SK-N-SH (cell line): ENCODE measurements at regions not wholly inside any gene's neighbourhood (a gene's known extent, or its start where the extent isn't known, plus 50 kb on each side); places are given as distances from the start of the nearest gene placed in this dataset.

Source experiments
- CTCF ChIP-seq: fragments of 200-600 bp; sonication (generic); IDR thresholded peaks from 2 replicates; pipeline ENCODE4 v1.6.1; 2017; ENCODE audit warnings: antibody characterized with exemption, mild to moderate bottlenecking, moderate library complexity
- EZH2phosphoT487 ChIP-seq: fragments of 200-600 bp; sonication (generic); IDR thresholded peaks from 2 replicates; pipeline ENCODE4 v1.6.1; 2017; ENCODE audit warnings: low read depth, mixed run types, mild to moderate bottlenecking, antibody characterized with exemption, moderate library complexity, borderline replicate concordance
- FOSL2 ChIP-seq: IDR thresholded peaks from 2 replicates; pipeline ENCODE4 v1.4.0; 2012; ENCODE audit warnings: low read depth, mild to moderate bottlenecking, moderate library complexity, borderline replicate concordance
- FOXM1 ChIP-seq: IDR thresholded peaks from 2 replicates; pipeline ENCODE4 v1.4.0; 2012; ENCODE audit warnings: low read depth, mild to moderate bottlenecking
- GATA2 ChIP-seq: sonication (generic); formaldehyde crosslinking; IDR thresholded peaks from 2 replicates; pipeline ENCODE4 v1.5.0; 2020; ENCODE audit warnings: mild to moderate bottlenecking, missing genetic modification reagents
- MXI1 ChIP-seq: IDR thresholded peaks from 2 replicates; pipeline ENCODE4 v1.6.1; 2012; ENCODE audit warnings: mild to moderate bottlenecking, low read depth, low read length, improper control_type of control experiment
- NFIC ChIP-seq: IDR thresholded peaks from 2 replicates; pipeline ENCODE4 v1.4.0; 2012; ENCODE audit warnings: borderline replicate concordance
- POLR2AphosphoS5 ChIP-seq: IDR thresholded peaks from 2 replicates; pipeline ENCODE4 v1.6.1; 2012; ENCODE audit warnings: low read depth, low read length
- REST ChIP-seq: IDR thresholded peaks from 2 replicates; pipeline ENCODE4 v1.6.1; 2012; ENCODE audit warnings: mild to moderate bottlenecking, low read depth, low read length, moderate library complexity
- RFX5 ChIP-seq: IDR thresholded peaks from 2 replicates; pipeline ENCODE4 v1.6.1; 2012; ENCODE audit warnings: mild to moderate bottlenecking, improper control_type of control experiment, low read length
- RXRA ChIP-seq: IDR thresholded peaks from 2 replicates; pipeline ENCODE4 v1.4.0; 2012; ENCODE audit warnings: low read depth, mild to moderate bottlenecking, borderline replicate concordance
- SIN3A ChIP-seq: IDR thresholded peaks from 2 replicates; pipeline ENCODE4 v1.6.1; 2012; ENCODE audit warnings: low read depth, mild to moderate bottlenecking, low read length, moderate library complexity, borderline replicate concordance
- TEAD4 ChIP-seq: IDR thresholded peaks from 2 replicates; pipeline ENCODE4 v1.4.0; 2012; ENCODE audit warnings: mild to moderate bottlenecking, borderline replicate concordance; ENCODE audit not compliant: insufficient read depth
- ZBTB33 ChIP-seq: IDR thresholded peaks from 2 replicates; pipeline ENCODE4 v1.4.0; 2012; ENCODE audit warnings: low read depth, borderline replicate concordance

- TF ChIP-seq CTCF (no peak), SIN3A (no peak), FOXM1 (no peak), RFX5 (no peak), RXRA (no peak), ZBTB33 (no peak), REST (no peak), POLR2AphosphoS5 (no peak), MXI1 (no peak), FOSL2 (no peak), GATA2 (CRISPR knock-in tag) (no peak), EZH2phosphoT487 (no peak), TEAD4 (no peak), NFIC (no peak)
These were observed 63.4 kb upstream of the LHX5 start for GRCh38 chr12:113535100-113535499.
